ENCODE measurements at regions not wholly inside any gene's neighbourhood (a gene's known extent, or its start where the extent isn't known, plus 50 kb on each side); places are given as distances from the start of the nearest gene placed in this dataset.

- TF ChIP-seq ZNF462 (CRISPR knock-in tag; IDR thresholded peaks at IDR 0.05), result no peak
- TF ChIP-seq EZH2phosphoT487 (IDR thresholded peaks at IDR 0.05; ENCODE audit: unreplicated experiment), result no peak
- no peak for TF ChIP-seq CREB1 (CRISPR knock-in tag; IDR thresholded peaks at IDR 0.05; ENCODE audit: low read depth)
- TF ChIP-seq POLR2AphosphoS5 (IDR thresholded peaks at IDR 0.05; ENCODE audit: low read depth), result no peak
- no peak for TF ChIP-seq JUNB (IDR thresholded peaks at IDR 0.05; ENCODE audit: unreplicated experiment)
- no peak for TF ChIP-seq REST (IDR thresholded peaks at IDR 0.05; ENCODE audit: unreplicated experiment)
Measured at GRCh38 chr3:31117854-31118253, 223.4 kb upstream of the GADL1 start (continued).

GRCh38 chr3:31124373-31124772, 229.9 kb upstream of the GADL1 start:
- Mint-ChIP-seq H3K27me3 (ENCODE audit: insufficient read depth, low read depth, poor library complexity) (no peaks in the 10 kb centered on the region), H3K27ac (no peak overlapping the region), H3K36me3 (ENCODE audit: low read depth) (peaks cover 19% of the 10 kb centered on the region), H3K4me1 (peaks cover 42% of the 10 kb centered on the region), H3K4me3 (no peak overlapping the region), H3K9me3 (peaks cover 22% of the 10 kb centered on the region)
- Histone ChIP-seq H3K36me3 (ENCODE audit: insufficient read depth) (peaks cover 3% of the 10 kb centered on the region), H3K9me2 (ENCODE audit: insufficient read depth) (no peaks in the 10 kb centered on the region), H3K4me2 (no peak overlapping the region), H4K20me1 (replicated peaks; ENCODE audit: insufficient read depth) (no peaks in the 10 kb centered on the region), H2AFZ (no peak overlapping the region), H3K4me3 (no peak overlapping the region), H3K27me3 (ENCODE audit: insufficient read depth) (no peaks in the 10 kb centered on the region), H3K4me1 (ENCODE audit: insufficient read depth) (peaks cover 37% of the 10 kb centered on the region), H3F3A (replicated peaks; ENCODE audit: low read depth) (no peaks in the 10 kb centered on the region), H3K27ac (ENCODE audit: low read depth) (no peak overlapping the region), H3K79me2 (replicated peaks; ENCODE audit: insufficient read depth) (no peaks in the 10 kb centered on the region)
- DNase-seq (ENCODE audit: low spot score) (no peak), ATAC-seq (no peak)
- no peak for TF ChIP-seq ZNF331 (CRISPR knock-in tag; IDR thresholded peaks at IDR 0.05; ENCODE audit: low read depth)
- TF ChIP-seq ZNF462 (CRISPR knock-in tag; IDR thresholded peaks at IDR 0.05), result no peak
- TF ChIP-seq POLR2AphosphoS5 (IDR thresholded peaks at IDR 0.05; ENCODE audit: low read depth), result no peak
